ENCODE measurements at regions not wholly inside any gene's neighbourhood (a gene's known extent, or its start where the extent isn't known, plus 50 kb on each side); places are given as distances from the start of the nearest gene placed in this dataset.

- no peak overlapping the region for H3K4me3 ChIP-seq (ENCODE audit: low read depth, low read length)
- TF ChIP-seq CTCF (IDR thresholded peaks at IDR 0.05; ENCODE audit: low read depth, low read length) = no peak
- H3K27ac ChIP-seq (ENCODE audit: low read depth, low read length) = no peak overlapping the region
- ChIA-PET CTCF (interaction anchor here (0.8 kb wide), 1 partner anchor 482 kb away, joined by 3 read pairs; no protein-coding TSS in a partner anchor), POLR2A (interaction anchor here (0.6 kb wide), 1 partner anchor 13 kb away, joined by 4 read pairs; no protein-coding TSS in a partner anchor)
- peak; percentile 38 for DNase-seq (ENCODE audit: low read depth, low spot score)
- H3K9me3 ChIP-seq (ENCODE audit: control insufficient read depth, insufficient read depth, low read length) = no peaks in the 10 kb centered on the region
- no peaks in the 10 kb centered on the region for H3K27me3 ChIP-seq (ENCODE audit: control insufficient read depth, insufficient read depth, low read length)
Observed at GRCh38 chr7:22572937-22573336, 72.9 kb upstream of the STEAP1B start.

- TF ChIP-seq CTCF (IDR thresholded peaks at IDR 0.05; ENCODE audit: low read depth, low read length) = no peak
- no peaks in the 10 kb centered on the region for H3K9me3 ChIP-seq (ENCODE audit: control insufficient read depth, insufficient read depth, low read length)
- DNase-seq (ENCODE audit: low read depth, low spot score) = no peak
- no peaks in the 10 kb centered on the region for H3K27me3 ChIP-seq (ENCODE audit: control insufficient read depth, insufficient read depth, low read length)
- no peak overlapping the region for H3K4me3 ChIP-seq (ENCODE audit: low read depth, low read length)
- peak overlapping the region; percentile 40 for H3K27ac ChIP-seq (ENCODE audit: low read depth, low read length)
- POLR2A ChIA-PET = interaction anchor here (0.6 kb wide), 1 partner anchor 12 kb away, joined by 4 read pairs; no protein-coding TSS in a partner anchor
- CTCF ChIA-PET = interaction anchor here (0.8 kb wide), 1 partner anchor 483 kb away, joined by 3 read pairs; no protein-coding TSS in a partner anchor
Observed at GRCh38 chr7:22572292-22572691, 72.3 kb upstream of the STEAP1B start.

GRCh38 chr7:22571766-22572165 lies 71.8 kb upstream of the STEAP1B start:
- no peaks in the 10 kb centered on the region for H3K27me3 ChIP-seq (ENCODE audit: control insufficient read depth, insufficient read depth, low read length)
- DNase-seq (ENCODE audit: low read depth, low spot score) = no peak
- H3K27ac ChIP-seq (ENCODE audit: low read depth, low read length) = no peak overlapping the region
- CTCF ChIA-PET = interaction anchor here (0.6 to 1.0 kb wide), 2 partner anchors 102 to 483 kb away, joined by 3 read pairs; no protein-coding TSS in a partner anchor
- H3K9me3 ChIP-seq (ENCODE audit: control insufficient read depth, insufficient read depth, low read length) = no peaks in the 10 kb centered on the region
- POLR2A ChIA-PET = no interaction called here
- no peak overlapping the region for H3K4me3 ChIP-seq (ENCODE audit: low read depth, low read length)
- no peak for TF ChIP-seq CTCF (IDR thresholded peaks at IDR 0.05; ENCODE audit: low read depth, low read length)

- ChIA-PET POLR2A (no interaction called here), CTCF (interaction anchor here (1.5 kb wide), 1 partner anchor 9 kb away, joined by 6 read pairs; no protein-coding TSS in a partner anchor)
- Histone ChIP-seq H3K9me3 (ENCODE audit: control insufficient read depth, insufficient read depth, low read length) (no peaks in the 10 kb centered on the region), H3K27me3 (ENCODE audit: control insufficient read depth, insufficient read depth, low read length) (no peaks in the 10 kb centered on the region), H3K4me3 (ENCODE audit: low read depth, low read length) (no peak overlapping the region), H3K27ac (ENCODE audit: low read depth, low read length) (no peak overlapping the region)
- no peak for DNase-seq (ENCODE audit: low read depth, low spot score)
- no peak for TF ChIP-seq CTCF (IDR thresholded peaks at IDR 0.05; ENCODE audit: low read depth, low read length)
Observed at GRCh38 chr7:22569586-22570321, 69.8 kb upstream of the STEAP1B start.

GRCh38 chr7:22566592-22566991 lies 66.6 kb upstream of the STEAP1B start:
- POLR2A ChIA-PET = no interaction called here
- no peak overlapping the region for H3K4me3 ChIP-seq (ENCODE audit: low read depth, low read length)
- H3K27me3 ChIP-seq (ENCODE audit: control insufficient read depth, insufficient read depth, low read length) = no peaks in the 10 kb centered on the region
- H3K27ac ChIP-seq (ENCODE audit: low read depth, low read length) = no peak overlapping the region
- no peak for TF ChIP-seq CTCF (IDR thresholded peaks at IDR 0.05; ENCODE audit: low read depth, low read length)
- no peak for DNase-seq (ENCODE audit: low read depth, low spot score)
- CTCF ChIA-PET = no interaction called here
- no peaks in the 10 kb centered on the region for H3K9me3 ChIP-seq (ENCODE audit: control insufficient read depth, insufficient read depth, low read length)

All from AG04450 (cell line).